Endothelial cell (in vitro differentiated cells): ENCODE measurements at regions not wholly inside any gene's neighbourhood (a gene's known extent, or its start where the extent isn't known, plus 50 kb on each side); places are given as distances from the start of the nearest gene placed in this dataset.

ENCODE experiments used
- DNase-seq: peaks from one replicate; pipeline ENCODE4 v3.0.0; 2021; ENCODE audit warnings: low spot score
- H3K27ac Mint-ChIP-seq: one replicate; pipeline ENCODE4 v1.8.0; 2021; ENCODE audit warnings: mixed read lengths, inconsistent platforms; ENCODE audit not compliant: unreplicated experiment
- H3K27me3 Mint-ChIP-seq: one replicate; pipeline ENCODE4 v1.8.0; 2021; ENCODE audit warnings: mild to moderate bottlenecking, moderate library complexity, mixed read lengths, inconsistent platforms; ENCODE audit not compliant: unreplicated experiment
- H3K36me3 Mint-ChIP-seq: one replicate; pipeline ENCODE4 v1.8.0; 2021; ENCODE audit warnings: mild to moderate bottlenecking, low read depth, mixed read lengths, inconsistent platforms; ENCODE audit not compliant: unreplicated experiment
- H3K4me1 Mint-ChIP-seq: one replicate; pipeline ENCODE4 v1.8.0; 2021; ENCODE audit warnings: mild to moderate bottlenecking, mixed read lengths, inconsistent platforms; ENCODE audit not compliant: unreplicated experiment
- H3K4me3 Mint-ChIP-seq: one replicate; pipeline ENCODE4 v1.8.0; 2021; ENCODE audit warnings: mild to moderate bottlenecking, mixed read lengths, inconsistent platforms; ENCODE audit not compliant: unreplicated experiment
- H3K9me3 Mint-ChIP-seq: one replicate; pipeline ENCODE4 v1.8.0; 2021; ENCODE audit warnings: mixed read lengths, inconsistent platforms; ENCODE audit not compliant: unreplicated experiment
- TF ChIP-seq, protein P1 (sequence below): fragments of 200-600 bp; sonication (generic); IDR thresholded peaks from one replicate; pipeline ENCODE4 v1.5.0; 2021; ENCODE audit warnings: antibody characterized with exemption; ENCODE audit not compliant: unreplicated experiment

DNA sequence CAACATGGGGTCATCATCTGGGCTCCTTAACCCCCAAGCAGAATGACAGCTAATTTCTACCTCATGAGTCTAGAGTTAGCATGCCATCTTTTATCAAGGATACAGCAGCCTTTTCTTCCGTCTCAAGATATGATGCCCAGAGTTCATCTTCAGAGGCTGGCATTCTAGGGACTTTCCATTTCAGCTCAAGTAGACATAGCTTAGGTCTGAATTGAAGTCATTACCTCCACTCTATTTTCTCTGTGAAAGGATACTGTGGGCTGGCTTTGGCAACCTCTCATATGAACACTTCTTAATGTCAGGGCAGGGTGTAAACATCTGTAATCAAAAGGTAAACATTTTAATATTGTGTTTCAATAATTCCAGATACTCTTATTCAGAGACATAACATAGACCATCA lies 535.7 kb downstream of the MAT2B start:
- Mint-ChIP-seq H3K27ac (no peak overlapping the region), H3K9me3 (no peaks in the 10 kb centered on the region), H3K27me3 (no peaks in the 10 kb centered on the region), H3K36me3 (no peaks in the 10 kb centered on the region), H3K4me3 (no peak overlapping the region), H3K4me1 (no peaks in the 10 kb centered on the region)
- DNase-seq: no peak
- TF ChIP-seq, protein P1, sequence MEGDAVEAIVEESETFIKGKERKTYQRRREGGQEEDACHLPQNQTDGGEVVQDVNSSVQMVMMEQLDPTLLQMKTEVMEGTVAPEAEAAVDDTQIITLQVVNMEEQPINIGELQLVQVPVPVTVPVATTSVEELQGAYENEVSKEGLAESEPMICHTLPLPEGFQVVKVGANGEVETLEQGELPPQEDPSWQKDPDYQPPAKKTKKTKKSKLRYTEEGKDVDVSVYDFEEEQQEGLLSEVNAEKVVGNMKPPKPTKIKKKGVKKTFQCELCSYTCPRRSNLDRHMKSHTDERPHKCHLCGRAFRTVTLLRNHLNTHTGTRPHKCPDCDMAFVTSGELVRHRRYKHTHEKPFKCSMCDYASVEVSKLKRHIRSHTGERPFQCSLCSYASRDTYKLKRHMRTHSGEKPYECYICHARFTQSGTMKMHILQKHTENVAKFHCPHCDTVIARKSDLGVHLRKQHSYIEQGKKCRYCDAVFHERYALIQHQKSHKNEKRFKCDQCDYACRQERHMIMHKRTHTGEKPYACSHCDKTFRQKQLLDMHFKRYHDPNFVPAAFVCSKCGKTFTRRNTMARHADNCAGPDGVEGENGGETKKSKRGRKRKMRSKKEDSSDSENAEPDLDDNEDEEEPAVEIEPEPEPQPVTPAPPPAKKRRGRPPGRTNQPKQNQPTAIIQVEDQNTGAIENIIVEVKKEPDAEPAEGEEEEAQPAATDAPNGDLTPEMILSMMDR: no peak

DNA sequence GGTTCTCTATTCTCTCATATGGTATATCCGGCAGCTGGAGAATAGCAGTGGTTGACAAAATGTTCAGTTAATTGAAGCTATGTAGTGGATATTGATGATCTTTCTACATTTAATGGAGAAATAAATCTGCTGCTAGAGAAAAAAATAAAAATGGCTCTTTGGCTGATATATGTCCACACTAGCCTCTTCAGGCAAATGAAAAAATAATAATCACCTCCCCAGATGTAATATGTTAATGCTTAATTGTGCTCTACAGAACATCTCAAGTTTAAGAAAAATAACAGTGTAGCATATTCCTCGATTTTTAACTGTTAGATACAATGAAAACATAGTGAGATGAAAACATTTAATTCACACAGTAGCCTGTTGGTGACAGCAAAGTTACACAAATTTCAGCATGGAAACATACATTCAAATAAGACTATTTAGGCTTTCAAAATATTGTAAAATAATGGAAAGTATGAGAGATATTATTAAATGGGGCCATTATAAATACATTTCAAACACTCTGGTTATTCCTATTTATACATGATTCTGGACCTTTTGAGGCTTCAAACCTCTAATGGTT lies 543.0 kb downstream of the MAT2B start:
- no peaks in the 10 kb centered on the region for H3K4me1 Mint-ChIP-seq
- no peaks in the 10 kb centered on the region for H3K36me3 Mint-ChIP-seq
- no peaks in the 10 kb centered on the region for H3K27me3 Mint-ChIP-seq
- no peak overlapping the region for H3K4me3 Mint-ChIP-seq
- no peaks in the 10 kb centered on the region for H3K9me3 Mint-ChIP-seq
- no peak for DNase-seq
- no peak overlapping the region for H3K27ac Mint-ChIP-seq
- TF ChIP-seq, protein P1: no peak

DNA sequence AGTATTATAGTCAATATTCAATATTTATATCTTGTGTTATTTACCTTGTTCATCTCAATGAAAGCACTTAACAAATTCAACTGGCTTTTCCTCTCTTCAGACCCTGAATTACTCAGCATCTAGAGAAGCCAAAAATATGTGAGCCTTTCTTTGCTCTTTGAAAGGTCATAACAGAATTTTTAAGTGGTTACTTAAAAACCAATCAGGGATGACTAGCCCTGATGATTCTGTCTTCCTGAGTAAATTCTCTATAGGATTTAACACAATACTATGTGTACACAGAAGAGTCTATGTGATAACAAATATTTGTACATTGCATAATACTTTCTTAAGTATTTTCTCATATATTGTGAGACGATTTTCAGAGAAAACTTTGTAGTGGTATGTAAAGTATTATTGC lies 546.3 kb downstream of the MAT2B start:
- Mint-ChIP-seq H3K27me3 (no peaks in the 10 kb centered on the region), H3K36me3 (no peaks in the 10 kb centered on the region), H3K27ac (no peak overlapping the region), H3K4me1 (no peaks in the 10 kb centered on the region), H3K4me3 (no peak overlapping the region), H3K9me3 (no peaks in the 10 kb centered on the region)
- TF ChIP-seq, protein P1: no peak
- no peak for DNase-seq

DNA sequence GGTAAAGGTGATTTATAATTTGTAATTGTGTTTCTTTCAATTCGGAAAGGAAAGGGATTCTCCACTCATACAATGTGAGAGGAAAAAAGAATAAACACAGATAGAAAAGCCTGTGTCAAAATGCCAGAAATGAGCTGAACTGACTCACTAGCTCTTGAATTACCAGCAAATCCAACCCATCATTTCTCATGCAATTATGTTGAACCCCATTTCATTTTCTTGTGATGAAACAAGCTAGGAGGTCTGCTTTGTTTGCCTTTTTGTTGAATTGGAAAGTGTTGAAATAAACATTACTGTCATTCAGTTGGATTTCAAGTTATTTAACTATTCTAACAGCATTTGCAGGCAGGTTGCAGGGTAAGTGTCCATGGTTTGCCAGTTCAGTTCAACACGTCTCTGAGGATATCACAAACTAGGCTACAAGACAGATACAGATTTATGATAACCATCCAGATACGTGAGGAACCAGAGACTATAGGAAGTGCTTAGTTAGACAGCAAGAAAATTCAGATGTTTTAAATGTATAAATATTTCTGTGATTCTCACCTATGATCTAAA lies 547.2 kb downstream of the MAT2B start:
- TF ChIP-seq, protein P1: no peak
- no peaks in the 10 kb centered on the region for H3K36me3 Mint-ChIP-seq
- H3K9me3 Mint-ChIP-seq: no peaks in the 10 kb centered on the region
- DNase-seq: no peak
- H3K27me3 Mint-ChIP-seq: no peaks in the 10 kb centered on the region
- no peaks in the 10 kb centered on the region for H3K4me1 Mint-ChIP-seq
- H3K4me3 Mint-ChIP-seq: no peak overlapping the region
- no peak overlapping the region for H3K27ac Mint-ChIP-seq

DNA sequence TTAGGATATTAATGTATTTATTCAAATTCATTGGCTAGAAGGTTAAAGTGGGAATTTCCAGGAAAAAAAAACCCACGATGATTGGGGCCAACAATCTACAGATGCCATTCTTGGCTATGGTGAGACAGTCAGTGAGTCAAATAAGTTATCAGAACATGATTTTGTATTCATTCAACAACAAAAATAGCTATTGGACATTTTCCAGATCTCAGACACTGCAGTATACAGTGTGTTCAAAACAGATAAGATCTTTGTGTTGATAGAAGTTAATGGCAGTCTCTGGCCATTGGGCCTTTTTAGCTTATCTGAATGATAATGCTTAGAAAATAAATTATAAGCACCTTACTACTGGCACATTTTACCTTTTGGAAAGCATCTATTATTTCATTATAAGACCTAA lies 547.7 kb downstream of the MAT2B start:
- DNase-seq: no peak
- H3K4me3 Mint-ChIP-seq: no peak overlapping the region
- no peaks in the 10 kb centered on the region for H3K36me3 Mint-ChIP-seq
- no peaks in the 10 kb centered on the region for H3K9me3 Mint-ChIP-seq
- TF ChIP-seq, protein P1: no peak
- no peaks in the 10 kb centered on the region for H3K27me3 Mint-ChIP-seq
- H3K27ac Mint-ChIP-seq: no peak overlapping the region
- no peaks in the 10 kb centered on the region for H3K4me1 Mint-ChIP-seq
